ENCODE measurements at regions not wholly inside any gene's neighbourhood (a gene's known extent, or its start where the extent isn't known, plus 50 kb on each side); places are given as distances from the start of the nearest gene placed in this dataset.

DNA sequence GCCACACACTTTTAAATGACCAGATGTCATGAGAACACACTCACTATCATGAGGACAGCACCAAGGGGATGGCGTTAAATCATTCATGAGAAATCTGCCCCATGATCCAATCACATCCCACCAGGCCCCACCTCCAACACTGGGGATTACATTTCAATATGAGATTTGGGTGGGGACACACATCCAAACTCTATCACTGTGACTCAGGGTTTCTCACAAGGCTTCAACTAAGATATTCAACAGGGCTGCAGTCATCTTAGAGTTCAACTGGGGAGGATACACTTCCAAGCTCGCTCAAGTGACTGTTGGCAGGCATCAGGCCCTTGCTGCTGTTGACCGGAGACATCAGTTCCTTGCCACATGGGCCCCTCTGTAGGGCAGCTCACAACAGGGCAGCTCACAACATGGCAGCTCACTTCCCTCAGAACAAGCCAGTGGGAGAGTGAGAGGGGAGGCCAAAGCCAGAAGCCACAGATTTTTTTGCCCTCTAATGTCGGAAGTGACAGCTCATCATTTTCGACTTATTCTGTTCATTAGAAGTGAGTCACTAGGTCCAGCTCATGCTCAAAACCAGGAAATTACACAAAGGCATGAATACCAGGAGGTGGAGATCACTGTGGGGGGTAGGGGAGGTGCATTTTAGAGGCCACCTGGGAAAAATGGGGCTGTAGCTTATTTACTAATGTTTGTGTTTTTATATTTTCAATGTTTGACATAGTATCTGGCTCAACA, 50.8 kb upstream of the PTHLH start:
- peaks cover 30% of the 10 kb centered on the region for H3K4me1 ChIP-seq (ENCODE audit: insufficient read depth, low read length)
- H2AFZ ChIP-seq (ENCODE audit: low read length): no peak overlapping the region
- ATAC-seq (no peak), DNase-seq (ENCODE audit: low spot score) (peak; percentile 20), FAIRE-seq (no peak)
- no peaks in the 10 kb centered on the region for H3K36me3 ChIP-seq (replicated peaks in 1 of 2; ENCODE audit: control insufficient read depth in 1 of 2, insufficient read depth in 2 of 2, low read length in 2 of 2)
- H3K4me2 ChIP-seq (ENCODE audit: low read depth, low read length): no peak overlapping the region
- no peak overlapping the region for H3K9ac ChIP-seq (ENCODE audit: insufficient read depth, low read depth, low read length)
- in situ Hi-C loops (cut with HindIII; ENCODE audit: extremely low pct_ligation_motif_present, low pct_unique_long_range_greater_than_20kb): no loop called here
- no peak overlapping the region for H3K4me3 ChIP-seq (replicated peaks in 1 of 3; ENCODE audit: insufficient read depth in 1 of 3, low read depth in 2 of 3, low read length in 3 of 3)
- ChIA-PET POLR2A (no interaction called here), CTCF (ENCODE audit: low intra/inter-chr PET ratio, low total read pairs) (no interaction called here)
- WGBS (ENCODE audit: low lambda C conversion rate): 0% methylated on average over 3 of the region's 5 CpGs
- H3K79me2 ChIP-seq (ENCODE audit: insufficient read depth, low read length): no peaks in the 10 kb centered on the region
- intact Hi-C loops (cut with micrococcal nuclease; ENCODE audit: unreplicated experiment): no loop called here
- 0 out of 5 replicates have a peak, but pooled peaks cover 0 to 3% of the 10 kb centered on the region in 2 experiments for H3K27me3 ChIP-seq (ENCODE audit: control insufficient read depth in 1 of 2, insufficient read depth in 2 of 2, low read length in 2 of 2)
- H4K20me1 ChIP-seq (ENCODE audit: insufficient read depth, low read length): no peaks in the 10 kb centered on the region
- BruUV-seq (replicated peaks): no TSS peak
- H3K27ac ChIP-seq (ENCODE audit: extremely low read length, insufficient read depth, low read length): no peak overlapping the region
- H3K9me3 ChIP-seq (ENCODE audit: low read length): no peaks in the 10 kb centered on the region
- no peak for TF ChIP-seq PITX1 (CRISPR knock-in tag; IDR thresholded peaks at IDR 0.05)
- TF ChIP-seq, protein P1, sequence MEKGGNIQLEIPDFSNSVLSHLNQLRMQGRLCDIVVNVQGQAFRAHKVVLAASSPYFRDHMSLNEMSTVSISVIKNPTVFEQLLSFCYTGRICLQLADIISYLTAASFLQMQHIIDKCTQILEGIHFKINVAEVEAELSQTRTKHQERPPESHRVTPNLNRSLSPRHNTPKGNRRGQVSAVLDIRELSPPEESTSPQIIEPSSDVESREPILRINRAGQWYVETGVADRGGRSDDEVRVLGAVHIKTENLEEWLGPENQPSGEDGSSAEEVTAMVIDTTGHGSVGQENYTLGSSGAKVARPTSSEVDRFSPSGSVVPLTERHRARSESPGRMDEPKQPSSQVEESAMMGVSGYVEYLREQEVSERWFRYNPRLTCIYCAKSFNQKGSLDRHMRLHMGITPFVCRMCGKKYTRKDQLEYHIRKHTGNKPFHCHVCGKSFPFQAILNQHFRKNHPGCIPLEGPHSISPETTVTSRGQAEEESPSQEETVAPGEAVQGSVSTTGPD (CRISPR knock-in tag; IDR thresholded peaks at IDR 0.05): no peak
- TF ChIP-seq RNF2 (conservative IDR thresholded peaks at IDR 0.05; ENCODE audit: low read depth): no peak
- no peak for TF ChIP-seq GTF3A (CRISPR knock-in tag; conservative IDR thresholded peaks at IDR 0.05)
- no peak for TF ChIP-seq ZNF737 (CRISPR knock-in tag; IDR thresholded peaks at IDR 0.05; ENCODE audit: borderline replicate concordance)
- TF ChIP-seq KDM5B (CRISPR knock-in tag; IDR thresholded peaks at IDR 0.05; ENCODE audit: borderline replicate concordance): no peak
- peak; percentile 76 for TF ChIP-seq FOSL2 (CRISPR knock-in tag; IDR thresholded peaks at IDR 0.05)
- TF ChIP-seq, protein P2, sequence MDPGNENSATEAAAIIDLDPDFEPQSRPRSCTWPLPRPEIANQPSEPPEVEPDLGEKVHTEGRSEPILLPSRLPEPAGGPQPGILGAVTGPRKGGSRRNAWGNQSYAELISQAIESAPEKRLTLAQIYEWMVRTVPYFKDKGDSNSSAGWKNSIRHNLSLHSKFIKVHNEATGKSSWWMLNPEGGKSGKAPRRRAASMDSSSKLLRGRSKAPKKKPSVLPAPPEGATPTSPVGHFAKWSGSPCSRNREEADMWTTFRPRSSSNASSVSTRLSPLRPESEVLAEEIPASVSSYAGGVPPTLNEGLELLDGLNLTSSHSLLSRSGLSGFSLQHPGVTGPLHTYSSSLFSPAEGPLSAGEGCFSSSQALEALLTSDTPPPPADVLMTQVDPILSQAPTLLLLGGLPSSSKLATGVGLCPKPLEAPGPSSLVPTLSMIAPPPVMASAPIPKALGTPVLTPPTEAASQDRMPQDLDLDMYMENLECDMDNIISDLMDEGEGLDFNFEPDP (CRISPR knock-in tag; conservative IDR thresholded peaks at IDR 0.05): no peak
- TF ChIP-seq ZNF572 (CRISPR knock-in tag; IDR thresholded peaks at IDR 0.05): no peak
- TF ChIP-seq REL (CRISPR knock-in tag; conservative IDR thresholded peaks at IDR 0.05): no peak
- TF ChIP-seq ZFYVE20 (CRISPR knock-in tag; IDR thresholded peaks at IDR 0.05; ENCODE audit: borderline replicate concordance, low read depth): no peak
- TF ChIP-seq SOX5 (CRISPR knock-in tag; IDR thresholded peaks at IDR 0.05; ENCODE audit: borderline replicate concordance): no peak
- TF ChIP-seq MAFF (IDR thresholded peaks at IDR 0.05; ENCODE audit: low read depth, low read length): peak; percentile 81
- TF ChIP-seq, protein P3, sequence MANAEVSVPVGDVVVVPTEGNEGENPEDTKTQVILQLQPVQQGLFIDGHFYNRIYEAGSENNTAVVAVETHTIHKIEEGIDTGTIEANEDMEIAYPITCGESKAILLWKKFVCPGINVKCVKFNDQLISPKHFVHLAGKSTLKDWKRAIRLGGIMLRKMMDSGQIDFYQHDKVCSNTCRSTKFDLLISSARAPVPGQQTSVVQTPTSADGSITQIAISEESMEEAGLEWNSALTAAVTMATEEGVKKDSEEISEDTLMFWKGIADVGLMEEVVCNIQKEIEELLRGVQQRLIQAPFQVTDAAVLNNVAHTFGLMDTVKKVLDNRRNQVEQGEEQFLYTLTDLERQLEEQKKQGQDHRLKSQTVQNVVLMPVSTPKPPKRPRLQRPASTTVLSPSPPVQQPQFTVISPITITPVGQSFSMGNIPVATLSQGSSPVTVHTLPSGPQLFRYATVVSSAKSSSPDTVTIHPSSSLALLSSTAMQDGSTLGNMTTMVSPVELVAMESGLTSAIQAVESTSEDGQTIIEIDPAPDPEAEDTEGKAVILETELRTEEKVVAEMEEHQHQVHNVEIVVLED (CRISPR knock-in tag; IDR thresholded peaks at IDR 0.05; ENCODE audit: borderline replicate concordance): no peak
- TF ChIP-seq, protein P4, sequence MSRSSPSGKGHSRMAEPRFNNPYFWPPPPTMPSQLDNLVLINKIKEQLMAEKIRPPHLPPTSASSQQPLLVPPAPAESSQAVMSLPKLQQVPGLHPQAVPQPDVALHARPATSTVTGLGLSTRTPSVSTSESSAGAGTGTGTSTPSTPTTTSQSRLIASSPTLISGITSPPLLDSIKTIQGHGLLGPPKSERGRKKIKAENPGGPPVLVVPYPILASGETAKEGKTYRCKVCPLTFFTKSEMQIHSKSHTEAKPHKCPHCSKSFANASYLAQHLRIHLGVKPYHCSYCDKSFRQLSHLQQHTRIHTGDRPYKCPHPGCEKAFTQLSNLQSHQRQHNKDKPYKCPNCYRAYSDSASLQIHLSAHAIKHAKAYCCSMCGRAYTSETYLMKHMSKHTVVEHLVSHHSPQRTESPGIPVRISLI (CRISPR knock-in tag; IDR thresholded peaks at IDR 0.05; ENCODE audit: borderline replicate concordance): no peak
- TF ChIP-seq SALL1 (CRISPR knock-in tag; IDR thresholded peaks at IDR 0.05): no peak
- TF ChIP-seq TEAD3 (CRISPR knock-in tag; optimal IDR thresholded peaks at IDR 0.05; ENCODE audit: borderline replicate concordance): peak; percentile 53
- TF ChIP-seq, protein P5, sequence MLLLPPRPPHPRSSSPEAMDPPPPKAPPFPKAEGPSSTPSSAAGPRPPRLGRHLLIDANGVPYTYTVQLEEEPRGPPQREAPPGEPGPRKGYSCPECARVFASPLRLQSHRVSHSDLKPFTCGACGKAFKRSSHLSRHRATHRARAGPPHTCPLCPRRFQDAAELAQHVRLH (CRISPR knock-in tag; IDR thresholded peaks at IDR 0.05; ENCODE audit: borderline replicate concordance, low read depth): no peak
- TF ChIP-seq ZNF350 (CRISPR knock-in tag; IDR thresholded peaks at IDR 0.05; ENCODE audit: borderline replicate concordance, low read depth): no peak
- TF ChIP-seq RBAK (CRISPR knock-in tag; IDR thresholded peaks at IDR 0.05): no peak
